Left renal cortex interstitium (tissue), 4 donors: ENCODE measurements at regions not wholly inside any gene's neighbourhood (a gene's known extent, or its start where the extent isn't known, plus 50 kb on each side); places are given as distances from the start of the nearest gene placed in this dataset.
A peak's percentile ranks its signal among the peaks of the same experiment; 100 is the strongest.

Source experiments
- DNase-seq, 4 donors: peaks; one replicate each; pipeline ENCODE4 v3.0.0-alpha.2; 2013; ENCODE audit warnings: low read depth in 4 of 4, low spot score in 2 of 4, missing footprints in 1 of 4

GRCh38 chr21:32135401-32136363, 143.2 kb downstream of the MIS18A start:
- DNase-seq = no peak

GRCh38 chr21:32134441-32135130, 144.3 kb downstream of the MIS18A start:
- DNase-seq = no peak

GRCh38 chr21:32132881-32133280, 146.0 kb downstream of the MIS18A start:
- peak in 2 of 4 donors; percentile 37 to 43 for DNase-seq

- no peak for DNase-seq
These were observed 146.4 kb downstream of the MIS18A start for GRCh38 chr21:32132409-32132808.

GRCh38 chr21:32131960-32132359, 146.9 kb downstream of the MIS18A start:
- DNase-seq = no peak

- no peak for DNase-seq
These were observed 147.7 kb downstream of the MIS18A start for GRCh38 chr21:32131164-32131563.

- no peak for DNase-seq
These were observed 148.6 kb downstream of the MIS18A start for GRCh38 chr21:32130031-32130891.

- no peak for DNase-seq
These were observed 151.8 kb downstream of the MIS18A start for GRCh38 chr21:32127081-32127480.

- DNase-seq = no peak
These were observed 156.8 kb downstream of the MIS18A start for GRCh38 chr21:32122082-32122481.

- DNase-seq = no peak
These were observed 158.6 kb downstream of the MIS18A start for GRCh38 chr21:32120230-32120629.

- DNase-seq = no peak
These were observed 159.0 kb downstream of the MIS18A start for GRCh38 chr21:32119811-32120210.

- no peak for DNase-seq
These were observed 159.5 kb downstream of the MIS18A start for GRCh38 chr21:32119389-32119788.

GRCh38 chr21:32114419-32115035, 164.3 kb downstream of the MIS18A start:
- no peak for DNase-seq

GRCh38 chr21:32113486-32113885, 165.4 kb downstream of the MIS18A start:
- DNase-seq = no peak

GRCh38 chr21:32112195-32112594, 166.7 kb downstream of the MIS18A start:
- DNase-seq = no peak

GRCh38 chr21:32108566-32108965, 170.3 kb downstream of the MIS18A start:
- DNase-seq = no peak

GRCh38 chr21:32103361-32103760, 175.5 kb downstream of the MIS18A start:
- DNase-seq = no peak

- DNase-seq = no peak
These were observed 176.4 kb downstream of the MIS18A start for GRCh38 chr21:32102426-32102825.

GRCh38 chr21:32101277-32101676, 177.6 kb downstream of the MIS18A start:
- DNase-seq = no peak

GRCh38 chr21:32100423-32100822, 178.4 kb downstream of the MIS18A start:
- no peak for DNase-seq
